ENCODE measurements at regions not wholly inside any gene's neighbourhood (a gene's known extent, or its start where the extent isn't known, plus 50 kb on each side); places are given as distances from the start of the nearest gene placed in this dataset.

- no peaks in the 10 kb centered on the region for H3K9me3 ChIP-seq
- in situ Hi-C loops (cut with MboI; ENCODE audit: low pct_ligation_motif_present in 1 of 4, low pct_unique_long_range_greater_than_20kb in 1 of 4, low sequenced_read_pairs in 3 of 4), result no loop called here
- no peak overlapping the region for H3K27ac ChIP-seq
Measured at GRCh38 chr13:94778585-94778984, 66.2 kb upstream of the SOX21 start.

DNA sequence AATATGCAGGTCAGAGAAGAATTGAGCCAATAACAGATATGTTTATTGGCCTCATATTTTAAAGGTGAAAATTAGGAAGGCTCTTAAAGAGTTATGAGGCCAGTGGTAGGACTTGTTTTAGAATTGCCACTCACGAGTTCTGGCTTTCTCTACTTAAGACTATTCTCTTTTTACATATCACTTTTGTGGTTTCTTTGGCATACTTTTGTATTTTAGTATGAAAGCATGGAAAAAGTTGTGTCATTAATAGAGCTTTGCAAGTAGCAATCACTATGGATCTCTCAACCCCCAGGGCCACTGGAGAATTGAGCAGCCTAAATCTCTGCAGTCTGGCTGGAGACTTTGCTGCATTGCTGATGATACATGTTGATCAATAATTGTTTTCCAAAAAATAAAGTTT, 64.6 kb upstream of the SOX21 start:
- TF ChIP-seq POLR2A (IDR thresholded peaks at IDR 0.05) (no peak), POLR2AphosphoS5 (IDR thresholded peaks at IDR 0.05) (no peak)
- TF ChIP-seq, protein P1, sequence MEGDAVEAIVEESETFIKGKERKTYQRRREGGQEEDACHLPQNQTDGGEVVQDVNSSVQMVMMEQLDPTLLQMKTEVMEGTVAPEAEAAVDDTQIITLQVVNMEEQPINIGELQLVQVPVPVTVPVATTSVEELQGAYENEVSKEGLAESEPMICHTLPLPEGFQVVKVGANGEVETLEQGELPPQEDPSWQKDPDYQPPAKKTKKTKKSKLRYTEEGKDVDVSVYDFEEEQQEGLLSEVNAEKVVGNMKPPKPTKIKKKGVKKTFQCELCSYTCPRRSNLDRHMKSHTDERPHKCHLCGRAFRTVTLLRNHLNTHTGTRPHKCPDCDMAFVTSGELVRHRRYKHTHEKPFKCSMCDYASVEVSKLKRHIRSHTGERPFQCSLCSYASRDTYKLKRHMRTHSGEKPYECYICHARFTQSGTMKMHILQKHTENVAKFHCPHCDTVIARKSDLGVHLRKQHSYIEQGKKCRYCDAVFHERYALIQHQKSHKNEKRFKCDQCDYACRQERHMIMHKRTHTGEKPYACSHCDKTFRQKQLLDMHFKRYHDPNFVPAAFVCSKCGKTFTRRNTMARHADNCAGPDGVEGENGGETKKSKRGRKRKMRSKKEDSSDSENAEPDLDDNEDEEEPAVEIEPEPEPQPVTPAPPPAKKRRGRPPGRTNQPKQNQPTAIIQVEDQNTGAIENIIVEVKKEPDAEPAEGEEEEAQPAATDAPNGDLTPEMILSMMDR (IDR thresholded peaks at IDR 0.05), result no peak
- Histone ChIP-seq H3K4me3 (no peak overlapping the region), H3K4me1 (no peaks in the 10 kb centered on the region), H3K36me3 (no peaks in the 10 kb centered on the region), H3K27ac (no peak overlapping the region), H3K27me3 (no peaks in the 10 kb centered on the region), H3K9me3 (no peaks in the 10 kb centered on the region)
- DNase-seq, result no peak
- intact Hi-C loops (cut with DNase I; ENCODE audit: low total_unique reads), result no loop called here
- in situ Hi-C loops (cut with MboI; ENCODE audit: low pct_ligation_motif_present in 1 of 4, low pct_unique_long_range_greater_than_20kb in 1 of 4, low sequenced_read_pairs in 3 of 4), result no loop called here
- WGBS, 2 donors (ENCODE audit: low coverage in 1 of 2), result 40 to 41% methylated on average over 1 of the region's 1 CpG

More at GRCh38 chr13:94778585-94778984, 66.2 kb upstream of the SOX21 start:
- Histone ChIP-seq H3K27me3 (no peaks in the 10 kb centered on the region), H3K36me3 (no peaks in the 10 kb centered on the region), H3K4me1 (no peaks in the 10 kb centered on the region), H3K4me3 (no peak overlapping the region)
- no peak for DNase-seq
- TF ChIP-seq EP300 (IDR thresholded peaks at IDR 0.05; ENCODE audit: low read depth), result no peak
- no peak for TF ChIP-seq POLR2A (IDR thresholded peaks at IDR 0.05)
- no peak for TF ChIP-seq POLR2AphosphoS5 (IDR thresholded peaks at IDR 0.05)
- TF ChIP-seq, protein P1 (IDR thresholded peaks at IDR 0.05), result no peak
- intact Hi-C loops (cut with DNase I; ENCODE audit: low total_unique reads), result no loop called here

GRCh38 chr13:94776300-94776699, 64.0 kb upstream of the SOX21 start:
- H3K4me3 ChIP-seq, result no peak overlapping the region
- in situ Hi-C loops (cut with MboI; ENCODE audit: low pct_ligation_motif_present in 1 of 4, low pct_unique_long_range_greater_than_20kb in 1 of 4, low sequenced_read_pairs in 3 of 4) (no loop called here), intact Hi-C loops (cut with DNase I; ENCODE audit: low total_unique reads) (no loop called here)
- DNase-seq, result no peak
- no peaks in the 10 kb centered on the region for H3K4me1 ChIP-seq
- 33 to 85% methylated on average over 1 to 9 of the region's 11 CpGs for WGBS, 2 donors (ENCODE audit: low coverage in 1 of 2)
- TF ChIP-seq EP300 (IDR thresholded peaks at IDR 0.05; ENCODE audit: low read depth) (no peak), POLR2AphosphoS5 (IDR thresholded peaks at IDR 0.05) (no peak), POLR2A (IDR thresholded peaks at IDR 0.05) (no peak)
- TF ChIP-seq, protein P1 (IDR thresholded peaks at IDR 0.05), result no peak
- no peaks in the 10 kb centered on the region for H3K9me3 ChIP-seq
- no peak overlapping the region for H3K27ac ChIP-seq
- no peaks in the 10 kb centered on the region for H3K36me3 ChIP-seq
- no peaks in the 10 kb centered on the region for H3K27me3 ChIP-seq

DNA sequence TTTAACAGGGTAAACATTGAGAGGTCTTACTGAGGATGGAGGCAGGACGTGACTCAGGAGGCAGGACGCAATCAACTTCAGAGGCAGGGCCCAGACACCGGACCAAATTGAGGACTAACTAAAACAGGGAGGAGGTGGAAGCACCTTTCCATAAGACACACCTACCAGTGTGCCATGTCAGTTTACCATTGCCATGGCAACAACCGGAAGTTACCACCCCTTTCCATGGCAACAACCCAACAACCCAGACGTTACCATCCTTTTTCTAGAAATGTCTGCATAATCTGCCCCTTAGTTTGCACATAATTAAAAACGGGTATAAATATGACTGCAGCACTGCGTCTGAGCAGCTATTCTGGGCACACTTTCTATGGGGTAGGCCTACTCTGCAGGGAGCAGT, 53.5 kb upstream of the SOX21 start:
- no peak overlapping the region for H3K4me3 ChIP-seq
- no peak for TF ChIP-seq EP300 (IDR thresholded peaks at IDR 0.05; ENCODE audit: low read depth)
- TF ChIP-seq POLR2AphosphoS5 (IDR thresholded peaks at IDR 0.05), result no peak
- TF ChIP-seq POLR2A (IDR thresholded peaks at IDR 0.05), result no peak
- TF ChIP-seq, protein P1 (IDR thresholded peaks at IDR 0.05), result no peak
- no peak overlapping the region for H3K27ac ChIP-seq
- no peaks in the 10 kb centered on the region for H3K27me3 ChIP-seq
- no peaks in the 10 kb centered on the region for H3K36me3 ChIP-seq
- intact Hi-C loops (cut with DNase I; ENCODE audit: low total_unique reads) (no loop called here), in situ Hi-C loops (cut with MboI; ENCODE audit: low pct_ligation_motif_present in 1 of 4, low pct_unique_long_range_greater_than_20kb in 1 of 4, low sequenced_read_pairs in 3 of 4) (no loop called here)
- DNase-seq, result no peak
- no peaks in the 10 kb centered on the region for H3K9me3 ChIP-seq
- no peaks in the 10 kb centered on the region for H3K4me1 ChIP-seq
- 66 to 71% methylated on average over 2 to 7 of the region's 7 CpGs for WGBS, 2 donors (ENCODE audit: low coverage in 1 of 2)
